ENCODE measurements at regions not wholly inside any gene's neighbourhood (a gene's known extent, or its start where the extent isn't known, plus 50 kb on each side); places are given as distances from the start of the nearest gene placed in this dataset.

DNA sequence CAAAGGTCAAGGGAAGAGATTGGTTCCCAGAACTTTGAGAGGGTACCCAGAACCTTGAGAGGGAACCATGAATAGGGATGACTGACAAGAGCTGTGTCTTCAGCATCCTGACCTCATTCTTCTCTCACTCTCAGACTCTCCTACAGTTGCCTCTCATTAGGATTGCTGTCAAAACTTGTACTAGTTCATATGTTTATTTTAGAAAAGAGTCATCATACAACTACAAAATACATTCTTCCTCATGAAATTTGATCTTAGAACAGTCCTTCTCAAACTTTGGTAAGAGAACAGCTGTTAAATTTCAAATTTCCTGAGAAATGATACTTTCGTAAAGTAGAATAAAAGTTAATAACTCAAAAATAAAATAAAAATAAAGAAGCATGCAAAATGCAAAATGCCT is 161.4 kb upstream of the ZRANB2 start:
- ChIA-PET POLR2A (no interaction called here), CTCF (no interaction called here)
- Histone ChIP-seq H3K27ac (ENCODE audit: extremely low read depth, low read depth, low read length) (no peak overlapping the region), H3K4me3 (ENCODE audit: low read depth, low read length) (no peak overlapping the region), H3K4me1 (ENCODE audit: control insufficient read depth, insufficient read depth, low read length) (no peaks in the 10 kb centered on the region), H3K36me3 (ENCODE audit: control insufficient read depth in 2 of 2, insufficient read depth in 1 of 2, low read length in 2 of 2) (no peaks in the 10 kb centered on the region), H3K9me3 (ENCODE audit: control insufficient read depth, insufficient read depth, low read depth, low read length) (no peaks in the 10 kb centered on the region)
- TF ChIP-seq ZNF274 (IDR thresholded peaks at IDR 0.05; ENCODE audit: low read length) (no peak), ZNF274 (tag by site-specific recombination; IDR thresholded peaks at IDR 0.05; ENCODE audit: borderline replicate concordance) (no peak), ZFP3 (tag by site-specific recombination; IDR thresholded peaks at IDR 0.05; ENCODE audit: low read depth) (no peak), ZBTB48 (tag by site-specific recombination; IDR thresholded peaks at IDR 0.05) (no peak), ZNF521 (tag by site-specific recombination; IDR thresholded peaks at IDR 0.05) (no peak), ZNF302 (tag by site-specific recombination; IDR thresholded peaks at IDR 0.05; ENCODE audit: low read depth) (no peak), GLIS2 (tag by site-specific recombination; IDR thresholded peaks at IDR 0.05) (no peak), ZNF2 (tag by site-specific recombination; IDR thresholded peaks at IDR 0.05) (no peak), ZNF335 (tag by site-specific recombination; conservative IDR thresholded peaks at IDR 0.05) (no peak), ZNF785 (tag by site-specific recombination; IDR thresholded peaks at IDR 0.05) (no peak), ZNF155 (tag by site-specific recombination; IDR thresholded peaks at IDR 0.05) (no peak), ZEB2 (tag by site-specific recombination; IDR thresholded peaks at IDR 0.05) (no peak), ZNF366 (tag by site-specific recombination; conservative IDR thresholded peaks at IDR 0.05) (no peak), ZSCAN30 (tag by site-specific recombination; IDR thresholded peaks at IDR 0.05) (no peak), SP7 (tag by site-specific recombination; IDR thresholded peaks at IDR 0.05) (no peak), ZNF843 (tag by site-specific recombination; IDR thresholded peaks at IDR 0.05) (no peak)
- TF ChIP-seq, protein P1, sequence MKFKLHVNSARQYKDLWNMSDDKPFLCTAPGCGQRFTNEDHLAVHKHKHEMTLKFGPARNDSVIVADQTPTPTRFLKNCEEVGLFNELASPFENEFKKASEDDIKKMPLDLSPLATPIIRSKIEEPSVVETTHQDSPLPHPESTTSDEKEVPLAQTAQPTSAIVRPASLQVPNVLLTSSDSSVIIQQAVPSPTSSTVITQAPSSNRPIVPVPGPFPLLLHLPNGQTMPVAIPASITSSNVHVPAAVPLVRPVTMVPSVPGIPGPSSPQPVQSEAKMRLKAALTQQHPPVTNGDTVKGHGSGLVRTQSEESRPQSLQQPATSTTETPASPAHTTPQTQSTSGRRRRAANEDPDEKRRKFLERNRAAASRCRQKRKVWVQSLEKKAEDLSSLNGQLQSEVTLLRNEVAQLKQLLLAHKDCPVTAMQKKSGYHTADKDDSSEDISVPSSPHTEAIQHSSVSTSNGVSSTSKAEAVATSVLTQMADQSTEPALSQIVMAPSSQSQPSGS (tag by site-specific recombination; IDR thresholded peaks at IDR 0.05; ENCODE audit: low read depth) = no peak
- TF ChIP-seq, protein P2, sequence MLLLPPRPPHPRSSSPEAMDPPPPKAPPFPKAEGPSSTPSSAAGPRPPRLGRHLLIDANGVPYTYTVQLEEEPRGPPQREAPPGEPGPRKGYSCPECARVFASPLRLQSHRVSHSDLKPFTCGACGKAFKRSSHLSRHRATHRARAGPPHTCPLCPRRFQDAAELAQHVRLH (tag by site-specific recombination; IDR thresholded peaks at IDR 0.05) = no peak
- TF ChIP-seq, protein P3, sequence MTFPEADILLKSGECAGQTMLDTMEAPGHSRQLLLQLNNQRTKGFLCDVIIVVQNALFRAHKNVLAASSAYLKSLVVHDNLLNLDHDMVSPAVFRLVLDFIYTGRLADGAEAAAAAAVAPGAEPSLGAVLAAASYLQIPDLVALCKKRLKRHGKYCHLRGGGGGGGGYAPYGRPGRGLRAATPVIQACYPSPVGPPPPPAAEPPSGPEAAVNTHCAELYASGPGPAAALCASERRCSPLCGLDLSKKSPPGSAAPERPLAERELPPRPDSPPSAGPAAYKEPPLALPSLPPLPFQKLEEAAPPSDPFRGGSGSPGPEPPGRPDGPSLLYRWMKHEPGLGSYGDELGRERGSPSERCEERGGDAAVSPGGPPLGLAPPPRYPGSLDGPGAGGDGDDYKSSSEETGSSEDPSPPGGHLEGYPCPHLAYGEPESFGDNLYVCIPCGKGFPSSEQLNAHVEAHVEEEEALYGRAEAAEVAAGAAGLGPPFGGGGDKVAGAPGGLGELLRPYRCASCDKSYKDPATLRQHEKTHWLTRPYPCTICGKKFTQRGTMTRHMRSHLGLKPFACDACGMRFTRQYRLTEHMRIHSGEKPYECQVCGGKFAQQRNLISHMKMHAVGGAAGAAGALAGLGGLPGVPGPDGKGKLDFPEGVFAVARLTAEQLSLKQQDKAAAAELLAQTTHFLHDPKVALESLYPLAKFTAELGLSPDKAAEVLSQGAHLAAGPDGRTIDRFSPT (tag by site-specific recombination; IDR thresholded peaks at IDR 0.05) = no peak
- TF ChIP-seq, protein P4, sequence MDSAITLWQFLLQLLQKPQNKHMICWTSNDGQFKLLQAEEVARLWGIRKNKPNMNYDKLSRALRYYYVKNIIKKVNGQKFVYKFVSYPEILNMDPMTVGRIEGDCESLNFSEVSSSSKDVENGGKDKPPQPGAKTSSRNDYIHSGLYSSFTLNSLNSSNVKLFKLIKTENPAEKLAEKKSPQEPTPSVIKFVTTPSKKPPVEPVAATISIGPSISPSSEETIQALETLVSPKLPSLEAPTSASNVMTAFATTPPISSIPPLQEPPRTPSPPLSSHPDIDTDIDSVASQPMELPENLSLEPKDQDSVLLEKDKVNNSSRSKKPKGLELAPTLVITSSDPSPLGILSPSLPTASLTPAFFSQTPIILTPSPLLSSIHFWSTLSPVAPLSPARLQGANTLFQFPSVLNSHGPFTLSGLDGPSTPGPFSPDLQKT (IDR thresholded peaks at IDR 0.05; ENCODE audit: borderline replicate concordance, low read depth, low read length) = no peak
- TF ChIP-seq, protein P5, sequence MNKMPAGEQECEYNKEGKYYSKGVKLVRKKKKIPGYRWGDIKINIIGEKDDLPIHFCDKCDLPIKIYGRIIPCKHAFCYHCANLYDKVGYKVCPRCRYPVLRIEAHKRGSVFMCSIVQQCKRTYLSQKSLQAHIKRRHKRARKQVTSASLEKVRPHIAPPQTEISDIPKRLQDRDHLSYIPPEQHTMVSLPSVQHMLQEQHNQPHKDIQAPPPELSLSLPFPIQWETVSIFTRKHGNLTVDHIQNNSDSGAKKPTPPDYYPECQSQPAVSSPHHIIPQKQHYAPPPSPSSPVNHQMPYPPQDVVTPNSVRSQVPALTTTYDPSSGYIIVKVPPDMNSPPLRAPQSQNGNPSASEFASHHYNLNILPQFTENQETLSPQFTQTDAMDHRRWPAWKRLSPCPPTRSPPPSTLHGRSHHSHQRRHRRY (tag by site-specific recombination; IDR thresholded peaks at IDR 0.05) = no peak

DNA sequence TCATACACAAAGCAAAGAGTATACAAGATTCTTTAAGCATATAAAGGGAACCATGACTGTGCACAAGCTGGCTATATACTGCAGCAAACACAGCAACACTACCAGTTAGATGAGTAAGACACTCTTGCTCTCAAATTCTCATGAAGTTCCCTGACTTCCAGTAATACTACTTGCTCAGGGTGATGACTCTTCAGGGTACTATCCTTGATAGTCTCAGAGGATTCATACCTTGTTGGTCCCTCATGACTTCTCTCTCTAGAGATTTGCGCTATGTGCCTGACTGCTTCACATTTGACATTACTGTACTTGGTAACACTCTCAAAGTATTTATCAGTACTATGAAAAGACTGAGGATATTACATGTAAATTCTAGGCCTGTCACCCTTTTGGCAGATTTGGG is 159.8 kb upstream of the ZRANB2 start:
- no peaks in the 10 kb centered on the region for H3K9me3 ChIP-seq (ENCODE audit: control insufficient read depth, insufficient read depth, low read depth, low read length)
- no peak overlapping the region for H3K4me3 ChIP-seq (ENCODE audit: low read depth, low read length)
- ChIA-PET POLR2A (no interaction called here), CTCF (no interaction called here)
- no peak overlapping the region for H3K27ac ChIP-seq (ENCODE audit: extremely low read depth, low read depth, low read length)
- no peaks in the 10 kb centered on the region for H3K4me1 ChIP-seq (ENCODE audit: control insufficient read depth, insufficient read depth, low read length)
- H3K36me3 ChIP-seq (ENCODE audit: control insufficient read depth in 2 of 2, insufficient read depth in 1 of 2, low read length in 2 of 2) = no peaks in the 10 kb centered on the region
- TF ChIP-seq, protein P6, sequence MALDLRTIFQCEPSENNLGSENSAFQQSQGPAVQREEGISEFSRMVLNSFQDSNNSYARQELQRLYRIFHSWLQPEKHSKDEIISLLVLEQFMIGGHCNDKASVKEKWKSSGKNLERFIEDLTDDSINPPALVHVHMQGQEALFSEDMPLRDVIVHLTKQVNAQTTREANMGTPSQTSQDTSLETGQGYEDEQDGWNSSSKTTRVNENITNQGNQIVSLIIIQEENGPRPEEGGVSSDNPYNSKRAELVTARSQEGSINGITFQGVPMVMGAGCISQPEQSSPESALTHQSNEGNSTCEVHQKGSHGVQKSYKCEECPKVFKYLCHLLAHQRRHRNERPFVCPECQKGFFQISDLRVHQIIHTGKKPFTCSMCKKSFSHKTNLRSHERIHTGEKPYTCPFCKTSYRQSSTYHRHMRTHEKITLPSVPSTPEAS (tag by site-specific recombination; IDR thresholded peaks at IDR 0.05) = no peak
- TF ChIP-seq, protein P7, sequence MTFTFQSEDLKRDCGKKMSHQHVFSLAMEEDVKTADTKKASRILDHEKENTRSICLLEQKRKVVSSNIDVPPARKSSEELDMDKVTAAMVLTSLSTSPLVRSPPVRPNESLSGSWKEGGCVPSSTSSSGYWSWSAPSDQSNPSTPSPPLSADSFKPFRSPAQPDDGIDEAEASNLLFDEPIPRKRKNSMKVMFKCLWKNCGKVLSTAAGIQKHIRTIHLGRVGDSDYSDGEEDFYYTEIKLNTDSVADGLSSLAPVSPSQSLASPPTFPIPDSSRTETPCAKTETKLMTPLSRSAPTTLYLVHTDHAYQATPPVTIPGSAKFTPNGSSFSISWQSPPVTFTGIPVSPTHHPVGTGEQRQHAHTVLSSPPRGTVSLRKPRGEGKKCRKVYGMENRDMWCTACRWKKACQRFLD (tag by site-specific recombination; IDR thresholded peaks at IDR 0.05) = no peak
- TF ChIP-seq, protein P8, sequence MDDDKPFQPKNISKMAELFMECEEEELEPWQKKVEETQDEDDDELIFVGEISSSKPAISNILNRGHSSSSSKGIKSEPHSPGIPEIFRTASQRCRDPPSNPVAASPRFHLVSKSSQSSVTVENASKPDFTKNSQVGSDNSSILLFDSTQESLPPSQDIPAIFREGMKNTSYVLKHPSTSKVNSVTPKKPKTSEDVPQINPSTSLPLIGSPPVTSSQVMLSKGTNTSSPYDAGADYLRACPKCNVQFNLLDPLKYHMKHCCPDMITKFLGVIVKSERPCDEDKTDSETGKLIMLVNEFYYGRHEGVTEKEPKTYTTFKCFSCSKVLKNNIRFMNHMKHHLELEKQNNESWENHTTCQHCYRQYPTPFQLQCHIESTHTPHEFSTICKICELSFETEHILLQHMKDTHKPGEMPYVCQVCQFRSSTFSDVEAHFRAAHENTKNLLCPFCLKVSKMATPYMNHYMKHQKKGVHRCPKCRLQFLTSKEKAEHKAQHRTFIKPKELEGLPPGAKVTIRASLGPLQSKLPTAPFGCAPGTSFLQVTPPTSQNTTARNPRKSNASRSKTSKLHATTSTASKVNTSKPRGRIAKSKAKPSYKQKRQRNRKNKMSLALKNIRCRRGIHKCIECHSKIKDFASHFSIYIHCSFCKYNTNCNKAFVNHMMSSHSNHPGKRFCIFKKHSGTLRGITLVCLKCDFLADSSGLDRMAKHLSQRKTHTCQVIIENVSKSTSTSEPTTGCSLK (tag by site-specific recombination; IDR thresholded peaks at IDR 0.05) = no peak
